Activated CD8-positive, alpha-beta T cell treated with anti-CD3 and anti-CD28 coated beads for 36 hours (primary cell): ENCODE measurements at regions not wholly inside any gene's neighbourhood (a gene's known extent, or its start where the extent isn't known, plus 50 kb on each side); places are given as distances from the start of the nearest gene placed in this dataset.

Experiments used
- ATAC-seq: fragments of 200-7000 bp; cut with Tn5 transposase; one replicate; pipeline ENCODE4 v1.10.0; 2021; ENCODE audit warnings: mild to moderate bottlenecking, moderate library complexity
- CTCF ChIA-PET: fragments of 350-600 bp; sonication (Branson Sonifier 250); formaldehyde crosslinking; loops from one replicate; lab custom pipeline; 2021; ENCODE audit warnings: antibody characterized with exemption; lab: Charles Lee
- POLR2A ChIA-PET: fragments of 350-600 bp; sonication (Branson Sonifier 250); formaldehyde crosslinking; loops from one replicate; lab custom pipeline; 2021; ENCODE audit warnings: antibody characterized with exemption; lab: Charles Lee
- DNase-seq: peaks from one replicate; pipeline ENCODE4 v3.0.0-alpha.2; 2020
- H3K27ac Mint-ChIP-seq: one replicate; pipeline ENCODE4 v1.8.0; 2021; ENCODE audit warnings: mild to moderate bottlenecking, mixed read lengths
- H3K27me3 Mint-ChIP-seq: one replicate; pipeline ENCODE4 v1.8.0; 2021; ENCODE audit warnings: mixed read lengths
- H3K36me3 Mint-ChIP-seq: one replicate; pipeline ENCODE4 v1.8.0; 2021; ENCODE audit warnings: low read depth, mixed read lengths
- H3K4me1 Mint-ChIP-seq: one replicate; pipeline ENCODE4 v1.8.0; 2021; ENCODE audit warnings: low read depth, mixed read lengths
- H3K4me3 Mint-ChIP-seq: one replicate; pipeline ENCODE4 v1.8.0; 2021; ENCODE audit warnings: mild to moderate bottlenecking, moderate library complexity, mixed read lengths
- H3K9me3 Mint-ChIP-seq: one replicate; pipeline ENCODE4 v1.8.0; 2021; ENCODE audit warnings: mixed read lengths
- CTCF ChIP-seq: fragments of 200-600 bp; IDR thresholded peaks from one replicate; pipeline ENCODE4 v1.8.0; 2022; ENCODE audit warnings: antibody characterized with exemption, mild to moderate bottlenecking
- intact Hi-C: fragments of 100-400 bp; cut with micrococcal nuclease; formaldehyde crosslinking; loops from one replicate; pipeline ENCODE4 v1.10.0; 2022

- intact Hi-C loops, result no loop called here
- Mint-ChIP-seq H3K4me1 (no peaks in the 10 kb centered on the region), H3K9me3 (no peaks in the 10 kb centered on the region), H3K27me3 (peaks cover 6% of the 10 kb centered on the region), H3K27ac (no peak overlapping the region), H3K4me3 (no peak overlapping the region), H3K36me3 (no peaks in the 10 kb centered on the region)
- ChIA-PET CTCF (no interaction called here), POLR2A (no interaction called here)
- ATAC-seq (no peak), DNase-seq (no peak)
- no peak for TF ChIP-seq CTCF
Measured at GRCh38 chr3:156030723-156031122, 89.7 kb upstream of the KCNAB1 start.

- no peaks in the 10 kb centered on the region for H3K4me1 Mint-ChIP-seq
- CTCF ChIA-PET, result interaction anchor here (2.5 kb wide), 1 partner anchor 10 kb away, joined by 15 read pairs; no protein-coding TSS in a partner anchor
Measured at GRCh38 chr3:156033428-156033827, 87.0 kb upstream of the KCNAB1 start.

GRCh38 chr3:156035158-156035557 is 85.2 kb upstream of the KCNAB1 start:
- intact Hi-C loops, result no loop called here
- no peak overlapping the region for H3K27ac Mint-ChIP-seq
- H3K27me3 Mint-ChIP-seq, result no peaks in the 10 kb centered on the region
- CTCF ChIA-PET, result no interaction called here
- POLR2A ChIA-PET, result no interaction called here
- H3K36me3 Mint-ChIP-seq, result no peaks in the 10 kb centered on the region
- H3K4me1 Mint-ChIP-seq, result no peaks in the 10 kb centered on the region
- DNase-seq (no peak), ATAC-seq (no peak)
- no peak overlapping the region for H3K4me3 Mint-ChIP-seq
- H3K9me3 Mint-ChIP-seq, result no peaks in the 10 kb centered on the region
- TF ChIP-seq CTCF, result no peak

More at GRCh38 chr3:156033428-156033827, 87.0 kb upstream of the KCNAB1 start:
- intact Hi-C loops, result no loop called here
- Mint-ChIP-seq H3K27ac (no peak overlapping the region), H3K9me3 (no peaks in the 10 kb centered on the region), H3K36me3 (no peaks in the 10 kb centered on the region), H3K4me3 (no peak overlapping the region), H3K27me3 (no peaks in the 10 kb centered on the region)
- no peak for DNase-seq
- TF ChIP-seq CTCF, result no peak
- ATAC-seq, result no peak
- POLR2A ChIA-PET, result no interaction called here

- DNase-seq (no peak), ATAC-seq (no peak)
- POLR2A ChIA-PET, result no interaction called here
- Mint-ChIP-seq H3K4me3 (no peak overlapping the region), H3K9me3 (no peaks in the 10 kb centered on the region), H3K36me3 (no peaks in the 10 kb centered on the region), H3K27ac (no peak overlapping the region), H3K4me1 (no peaks in the 10 kb centered on the region), H3K27me3 (no peaks in the 10 kb centered on the region)
- no peak for TF ChIP-seq CTCF
- intact Hi-C loops, result no loop called here
- CTCF ChIA-PET, result no interaction called here
Measured at GRCh38 chr3:156036258-156037053, 83.9 kb upstream of the KCNAB1 start.

- POLR2A ChIA-PET, result no interaction called here
Measured at GRCh38 chr3:156037356-156037755, 83.0 kb upstream of the KCNAB1 start.

More at GRCh38 chr3:156037356-156037755, 83.0 kb upstream of the KCNAB1 start:
- Mint-ChIP-seq H3K27ac (no peak overlapping the region), H3K9me3 (no peaks in the 10 kb centered on the region), H3K27me3 (peaks cover 3% of the 10 kb centered on the region), H3K4me1 (no peaks in the 10 kb centered on the region), H3K4me3 (no peak overlapping the region), H3K36me3 (no peaks in the 10 kb centered on the region)
- intact Hi-C loops, result no loop called here
- CTCF ChIA-PET, result no interaction called here
- ATAC-seq (no peak), DNase-seq (no peak)
- TF ChIP-seq CTCF, result no peak
